ENCODE measurements at regions not wholly inside any gene's neighbourhood (a gene's known extent, or its start where the extent isn't known, plus 50 kb on each side); places are given as distances from the start of the nearest gene placed in this dataset.

DNA sequence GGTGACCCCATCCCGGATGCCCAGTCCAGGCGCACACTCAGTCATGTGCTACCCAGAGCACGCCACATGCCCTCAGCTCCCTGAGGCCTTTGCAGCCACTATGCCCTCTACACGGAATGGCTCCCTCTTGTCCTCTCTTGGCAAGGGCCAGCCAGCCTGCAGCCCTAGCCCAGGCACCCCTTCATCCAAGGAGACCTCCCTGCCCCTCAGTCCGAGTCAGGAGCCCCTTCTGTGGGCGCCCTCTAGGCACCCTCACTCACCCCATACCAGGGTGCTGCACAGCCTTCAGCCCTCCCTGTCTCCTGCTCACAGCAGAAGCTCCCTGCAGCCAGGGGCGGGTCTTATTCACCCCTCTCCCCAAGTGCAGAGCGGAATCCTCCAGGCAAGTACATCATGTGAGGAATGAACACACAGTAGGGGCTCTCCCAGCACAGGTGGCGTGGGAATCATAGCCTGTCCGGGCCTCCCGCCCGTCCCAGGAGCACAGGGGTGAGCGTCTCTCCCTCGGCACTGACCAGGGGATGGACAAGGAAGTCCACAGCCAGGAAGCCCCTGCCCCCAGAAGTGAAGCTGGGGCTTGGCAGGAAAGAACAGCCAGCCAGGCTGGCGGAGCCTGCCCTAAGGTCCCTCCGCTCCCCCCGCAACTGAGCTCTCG, 186.9 kb downstream of the RBFOX3 start:
- no peak overlapping the region for H3K27ac ChIP-seq (ENCODE audit: low read length)
- H3K27me3 ChIP-seq (ENCODE audit: low read depth, low read length), result no peaks in the 10 kb centered on the region
- H3K4me3 ChIP-seq (ENCODE audit: low read depth in 1 of 2, low read length in 2 of 2), result no peak overlapping the region
- peaks cover 0 to 13% of the 10 kb centered on the region in 2 donors for H3K4me1 ChIP-seq (ENCODE audit: control insufficient read depth in 1 of 2, insufficient read depth in 2 of 2, low read length in 2 of 2)
- no peaks in the 10 kb centered on the region for H3K36me3 ChIP-seq (ENCODE audit: control insufficient read depth in 1 of 2, insufficient read depth in 2 of 2, low read length in 2 of 2)
- no peaks in the 10 kb centered on the region for H3K9me3 ChIP-seq (ENCODE audit: control insufficient read depth in 1 of 2, low read length in 2 of 2)

DNA sequence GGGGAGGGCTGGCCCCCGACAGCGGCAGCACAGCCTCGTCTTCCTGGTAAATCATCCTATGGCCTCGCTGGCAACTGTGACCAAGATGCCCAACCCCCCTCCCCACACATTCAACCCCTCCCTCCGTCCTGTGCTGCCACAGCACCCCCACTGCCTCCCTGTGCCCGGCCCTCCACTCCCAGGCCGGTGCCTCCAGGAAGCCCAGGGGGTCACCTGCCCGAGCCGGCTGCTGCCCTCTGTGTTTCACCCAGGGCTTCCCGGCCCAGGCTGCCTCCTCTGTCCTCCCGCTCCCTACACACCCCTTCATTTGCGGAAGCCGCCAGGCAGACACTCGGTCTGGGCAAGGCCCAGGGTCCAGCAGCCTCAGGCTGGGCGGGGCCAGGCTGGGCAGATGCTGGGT, 188.6 kb downstream of the RBFOX3 start:
- Histone ChIP-seq H3K27me3 (ENCODE audit: low read depth, low read length) (no peaks in the 10 kb centered on the region), H3K36me3 (ENCODE audit: control insufficient read depth in 1 of 2, insufficient read depth in 2 of 2, low read length in 2 of 2) (no peaks in the 10 kb centered on the region), H3K9me3 (ENCODE audit: control insufficient read depth in 1 of 2, low read length in 2 of 2) (no peaks in the 10 kb centered on the region), H3K4me3 (ENCODE audit: low read depth in 1 of 2, low read length in 2 of 2) (no peak overlapping the region), H3K27ac (ENCODE audit: low read length) (no peak overlapping the region), H3K4me1 (ENCODE audit: control insufficient read depth in 1 of 2, insufficient read depth in 2 of 2, low read length in 2 of 2) (peaks cover 0 to 13% of the 10 kb centered on the region in 2 donors)

DNA sequence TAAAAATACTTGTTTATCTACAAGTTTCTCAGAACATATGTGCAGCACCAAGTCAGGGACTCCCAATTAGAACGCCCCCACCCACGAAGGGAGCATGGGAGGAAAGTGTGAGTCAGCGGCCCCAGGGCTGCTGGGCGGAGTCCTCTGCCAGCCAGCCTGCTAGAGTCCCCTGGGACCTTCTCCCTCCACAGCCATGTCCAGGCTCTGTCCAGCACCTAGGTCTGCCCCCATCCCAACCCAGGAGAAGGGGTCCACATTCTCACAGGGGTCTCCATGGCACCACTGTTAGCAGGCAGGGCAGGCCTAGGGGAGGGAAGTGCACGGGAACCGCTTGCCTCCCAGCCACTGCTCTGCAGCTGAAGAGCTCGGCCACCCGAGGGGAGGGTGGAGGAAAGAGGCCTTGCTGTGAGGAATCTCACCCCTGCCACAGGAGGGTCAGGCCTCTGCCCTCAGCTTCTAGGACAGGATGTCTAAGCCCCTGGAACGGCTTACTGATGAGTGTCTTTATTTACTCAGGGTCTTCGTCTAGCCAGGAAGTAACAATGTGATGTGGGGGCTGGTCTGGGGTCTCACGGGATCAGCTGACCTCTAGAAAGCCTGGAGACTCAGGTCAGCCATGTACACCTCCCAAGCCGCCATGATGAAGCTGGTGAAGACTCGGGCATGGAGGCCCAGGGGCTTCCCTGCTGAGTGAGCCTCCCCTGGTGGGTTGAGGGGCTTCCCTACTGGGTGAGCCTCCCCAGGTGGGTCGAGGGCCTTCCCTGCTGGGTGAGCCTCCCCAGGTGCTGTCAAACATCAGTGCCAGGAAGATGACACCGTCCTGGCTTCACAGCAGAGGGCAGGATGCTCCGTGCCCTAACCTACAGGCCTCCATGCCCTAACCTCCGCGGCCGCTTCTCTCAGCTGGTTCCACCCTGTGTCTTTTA, 190.3 kb downstream of the RBFOX3 start:
- H3K4me3 ChIP-seq (ENCODE audit: low read depth in 1 of 2, low read length in 2 of 2), result no peak overlapping the region
- no peaks in the 10 kb centered on the region for H3K36me3 ChIP-seq (ENCODE audit: control insufficient read depth in 1 of 2, insufficient read depth in 2 of 2, low read length in 2 of 2)
- peaks cover 0 to 13% of the 10 kb centered on the region in 2 donors for H3K4me1 ChIP-seq (ENCODE audit: control insufficient read depth in 1 of 2, insufficient read depth in 2 of 2, low read length in 2 of 2)
- no peaks in the 10 kb centered on the region for H3K9me3 ChIP-seq (ENCODE audit: control insufficient read depth in 1 of 2, low read length in 2 of 2)
- H3K27ac ChIP-seq (ENCODE audit: low read length), result no peak overlapping the region
- no peaks in the 10 kb centered on the region for H3K27me3 ChIP-seq (ENCODE audit: low read depth, low read length)

DNA sequence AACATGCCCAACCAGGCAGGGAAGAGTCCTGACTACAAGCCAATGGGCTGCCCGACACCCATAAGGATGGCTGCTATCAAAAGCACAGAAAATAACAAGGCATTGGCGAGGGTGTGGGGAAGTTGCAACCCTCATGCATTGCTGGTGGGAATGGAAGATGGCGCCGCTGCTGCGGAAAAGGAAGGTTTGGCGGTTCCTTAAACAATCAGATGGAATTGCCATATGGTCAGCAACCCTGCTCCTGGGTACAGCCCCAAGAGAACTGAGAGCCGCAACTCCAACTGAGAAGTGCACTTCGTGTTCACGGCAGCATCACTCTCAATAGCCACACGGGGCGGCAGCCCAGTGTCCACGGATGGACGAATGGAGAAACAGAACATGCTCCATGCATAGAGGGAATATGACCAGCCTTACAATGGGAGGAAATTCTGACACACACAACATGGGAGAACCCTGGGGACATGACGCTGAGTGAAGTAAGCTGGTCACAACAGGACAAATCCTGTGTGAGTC, 193.3 kb downstream of the RBFOX3 start:
- Histone ChIP-seq H3K36me3 (ENCODE audit: control insufficient read depth in 1 of 2, insufficient read depth in 2 of 2, low read length in 2 of 2) (no peaks in the 10 kb centered on the region), H3K4me1 (ENCODE audit: control insufficient read depth in 1 of 2, insufficient read depth in 2 of 2, low read length in 2 of 2) (peaks cover 0 to 34% of the 10 kb centered on the region in 2 donors), H3K27ac (ENCODE audit: low read length) (no peak overlapping the region), H3K9me3 (ENCODE audit: control insufficient read depth in 1 of 2, low read length in 2 of 2) (no peaks in the 10 kb centered on the region), H3K27me3 (ENCODE audit: low read depth, low read length) (no peaks in the 10 kb centered on the region), H3K4me3 (ENCODE audit: low read depth in 1 of 2, low read length in 2 of 2) (no peak overlapping the region)

DNA sequence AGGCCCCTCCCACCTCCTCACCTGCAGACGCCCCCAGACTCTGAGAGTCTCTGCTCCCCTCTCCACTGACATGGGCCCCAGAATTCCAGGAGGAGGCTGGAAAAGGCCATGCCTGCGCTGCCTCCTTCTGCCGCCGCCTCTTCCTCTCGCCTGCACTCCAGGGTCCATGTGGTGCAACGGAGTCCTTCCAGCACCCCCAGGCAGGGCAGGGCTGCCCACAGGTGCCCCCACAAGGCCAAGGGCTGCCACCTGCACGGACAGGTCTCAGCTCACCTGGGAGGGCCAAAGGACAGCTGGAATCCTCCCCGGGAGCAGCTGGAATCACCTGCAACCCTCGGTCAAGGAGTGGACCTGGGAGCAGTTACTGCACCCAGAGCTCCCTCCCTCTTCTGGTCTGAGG, 194.9 kb downstream of the RBFOX3 start:
- H3K9me3 ChIP-seq (ENCODE audit: control insufficient read depth in 1 of 2, low read length in 2 of 2), result no peaks in the 10 kb centered on the region
- no peak overlapping the region for H3K27ac ChIP-seq (ENCODE audit: low read length)
- no peaks in the 10 kb centered on the region for H3K36me3 ChIP-seq (ENCODE audit: control insufficient read depth in 1 of 2, insufficient read depth in 2 of 2, low read length in 2 of 2)
- H3K27me3 ChIP-seq (ENCODE audit: low read depth, low read length), result no peaks in the 10 kb centered on the region
- peaks cover 0 to 30% of the 10 kb centered on the region in 2 donors for H3K4me1 ChIP-seq (ENCODE audit: control insufficient read depth in 1 of 2, insufficient read depth in 2 of 2, low read length in 2 of 2)
- no peak overlapping the region for H3K4me3 ChIP-seq (ENCODE audit: low read depth in 1 of 2, low read length in 2 of 2)

DNA sequence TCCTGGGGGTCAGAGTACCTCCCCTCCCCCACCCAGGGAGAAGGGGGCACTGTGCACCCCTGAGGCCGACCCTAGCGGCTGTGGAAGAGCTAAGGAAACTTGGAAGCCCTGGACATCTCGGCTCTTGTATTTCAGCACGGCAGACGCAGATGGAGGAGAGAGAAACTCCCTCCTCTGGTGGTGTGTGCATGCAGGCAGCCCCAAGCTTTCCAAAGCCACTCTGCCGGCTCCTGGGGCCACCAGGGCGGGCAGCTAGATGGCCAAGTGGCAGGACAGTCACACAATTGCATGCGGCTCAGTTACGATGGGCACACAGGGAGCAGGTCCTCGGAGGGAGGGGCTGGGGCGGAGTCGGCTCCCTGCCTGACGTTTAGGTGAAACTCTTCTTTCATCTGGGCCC, 195.5 kb downstream of the RBFOX3 start:
- H3K4me1 ChIP-seq (ENCODE audit: control insufficient read depth in 1 of 2, insufficient read depth in 2 of 2, low read length in 2 of 2), result peaks cover 0 to 25% of the 10 kb centered on the region in 2 donors
- no peaks in the 10 kb centered on the region for H3K9me3 ChIP-seq (ENCODE audit: control insufficient read depth in 1 of 2, low read length in 2 of 2)
- no peak overlapping the region for H3K27ac ChIP-seq (ENCODE audit: low read length)
- H3K36me3 ChIP-seq (ENCODE audit: control insufficient read depth in 1 of 2, insufficient read depth in 2 of 2, low read length in 2 of 2), result no peaks in the 10 kb centered on the region
- no peaks in the 10 kb centered on the region for H3K27me3 ChIP-seq (ENCODE audit: low read depth, low read length)
- no peak overlapping the region for H3K4me3 ChIP-seq (ENCODE audit: low read depth in 1 of 2, low read length in 2 of 2)

DNA sequence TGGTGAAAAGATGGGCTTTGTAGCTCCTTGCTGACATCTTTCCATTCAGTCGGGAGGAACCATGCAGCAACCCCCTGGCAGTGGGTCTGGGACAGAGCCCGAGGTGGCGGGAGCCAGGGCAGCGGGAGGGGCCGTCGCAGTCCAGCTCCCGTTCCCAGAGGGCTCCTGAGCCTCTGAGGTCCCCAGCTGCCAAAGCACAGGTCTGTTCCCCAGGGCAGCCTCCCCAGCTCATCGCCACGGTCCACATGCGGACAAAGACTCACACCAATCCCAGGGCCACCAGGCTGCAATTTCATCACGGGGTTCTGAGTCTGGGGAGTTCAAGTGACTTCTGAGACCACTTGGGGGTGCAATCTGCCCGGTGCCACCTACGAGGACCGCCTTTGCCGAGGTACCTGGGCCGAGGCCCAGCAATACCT, 196.0 kb downstream of the RBFOX3 start:
- Histone ChIP-seq H3K36me3 (ENCODE audit: control insufficient read depth in 1 of 2, insufficient read depth in 2 of 2, low read length in 2 of 2) (no peaks in the 10 kb centered on the region), H3K27ac (ENCODE audit: low read length) (no peak overlapping the region), H3K4me1 (ENCODE audit: control insufficient read depth in 1 of 2, insufficient read depth in 2 of 2, low read length in 2 of 2) (peaks cover 0 to 22% of the 10 kb centered on the region in 2 donors), H3K4me3 (ENCODE audit: low read depth in 1 of 2, low read length in 2 of 2) (no peak overlapping the region), H3K27me3 (ENCODE audit: low read depth, low read length) (no peaks in the 10 kb centered on the region), H3K9me3 (ENCODE audit: control insufficient read depth in 1 of 2, low read length in 2 of 2) (no peaks in the 10 kb centered on the region)

DNA sequence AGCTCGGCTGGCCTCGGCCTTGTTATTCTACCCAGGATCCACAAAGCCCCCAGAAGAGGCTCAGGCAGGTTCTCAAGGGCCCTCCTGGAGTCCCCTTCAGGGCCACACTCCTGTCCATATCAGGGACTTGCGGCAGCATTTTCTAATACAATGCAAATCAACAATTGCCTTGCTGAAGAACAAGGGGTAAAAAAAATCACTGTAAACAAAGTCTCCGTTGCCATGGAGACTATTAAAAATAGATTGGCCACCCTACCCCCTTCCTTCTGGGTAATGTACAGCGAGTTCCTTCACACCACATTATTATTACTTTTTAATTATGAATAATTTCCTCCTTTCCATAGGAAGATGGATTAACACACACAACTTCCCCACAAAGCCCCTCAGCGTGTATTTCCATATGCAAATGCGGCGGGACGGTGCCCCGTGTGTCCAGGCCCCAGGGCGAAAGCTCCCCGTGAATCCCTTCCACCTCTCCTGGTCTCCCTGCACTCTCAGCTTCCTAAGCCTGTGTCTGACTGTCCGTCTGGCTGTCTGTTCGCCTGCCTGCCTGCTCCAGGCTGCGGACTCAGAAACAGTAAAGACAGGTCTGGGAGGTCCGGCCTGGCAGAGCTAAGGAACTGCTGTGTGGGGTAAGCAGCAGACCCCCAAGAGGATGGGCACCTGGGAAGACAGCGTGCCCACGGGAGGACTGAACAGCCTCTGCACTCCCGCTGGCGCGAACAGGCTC, 196.6 kb downstream of the RBFOX3 start:
- Histone ChIP-seq H3K27me3 (ENCODE audit: low read depth, low read length) (no peaks in the 10 kb centered on the region), H3K9me3 (ENCODE audit: control insufficient read depth in 1 of 2, low read length in 2 of 2) (no peaks in the 10 kb centered on the region), H3K27ac (ENCODE audit: low read length) (no peak overlapping the region), H3K4me3 (ENCODE audit: low read depth in 1 of 2, low read length in 2 of 2) (no peak overlapping the region), H3K36me3 (ENCODE audit: control insufficient read depth in 1 of 2, insufficient read depth in 2 of 2, low read length in 2 of 2) (no peaks in the 10 kb centered on the region), H3K4me1 (ENCODE audit: control insufficient read depth in 1 of 2, insufficient read depth in 2 of 2, low read length in 2 of 2) (peaks cover 0 to 22% of the 10 kb centered on the region in 2 donors)

DNA sequence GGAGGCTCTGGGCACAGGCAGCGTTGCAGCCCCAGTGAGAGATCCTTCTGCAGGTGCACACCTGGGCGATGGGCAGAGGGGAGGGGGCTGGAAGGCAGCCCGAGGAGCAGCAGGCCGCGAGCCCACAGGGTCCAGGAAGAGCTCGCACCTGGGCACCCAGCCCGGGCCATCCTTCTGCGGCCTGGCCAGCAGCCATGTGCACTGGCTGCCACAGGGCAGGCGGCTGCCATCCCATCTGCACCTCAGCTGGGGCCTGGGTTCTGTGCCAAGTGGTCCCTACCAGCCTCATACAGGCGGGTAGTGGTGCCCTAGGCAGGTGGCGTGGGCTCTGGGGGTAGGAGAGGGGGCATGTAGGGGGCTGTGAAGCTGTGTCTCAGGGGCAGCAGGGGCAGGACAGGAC, 197.2 kb downstream of the RBFOX3 start:
- Histone ChIP-seq H3K4me3 (ENCODE audit: low read depth in 1 of 2, low read length in 2 of 2) (no peak overlapping the region), H3K9me3 (ENCODE audit: control insufficient read depth in 1 of 2, low read length in 2 of 2) (no peaks in the 10 kb centered on the region), H3K27me3 (ENCODE audit: low read depth, low read length) (no peaks in the 10 kb centered on the region), H3K27ac (ENCODE audit: low read length) (no peak overlapping the region), H3K36me3 (ENCODE audit: control insufficient read depth in 1 of 2, insufficient read depth in 2 of 2, low read length in 2 of 2) (no peaks in the 10 kb centered on the region), H3K4me1 (ENCODE audit: control insufficient read depth in 1 of 2, insufficient read depth in 2 of 2, low read length in 2 of 2) (peaks cover 0 to 22% of the 10 kb centered on the region in 2 donors)

DNA sequence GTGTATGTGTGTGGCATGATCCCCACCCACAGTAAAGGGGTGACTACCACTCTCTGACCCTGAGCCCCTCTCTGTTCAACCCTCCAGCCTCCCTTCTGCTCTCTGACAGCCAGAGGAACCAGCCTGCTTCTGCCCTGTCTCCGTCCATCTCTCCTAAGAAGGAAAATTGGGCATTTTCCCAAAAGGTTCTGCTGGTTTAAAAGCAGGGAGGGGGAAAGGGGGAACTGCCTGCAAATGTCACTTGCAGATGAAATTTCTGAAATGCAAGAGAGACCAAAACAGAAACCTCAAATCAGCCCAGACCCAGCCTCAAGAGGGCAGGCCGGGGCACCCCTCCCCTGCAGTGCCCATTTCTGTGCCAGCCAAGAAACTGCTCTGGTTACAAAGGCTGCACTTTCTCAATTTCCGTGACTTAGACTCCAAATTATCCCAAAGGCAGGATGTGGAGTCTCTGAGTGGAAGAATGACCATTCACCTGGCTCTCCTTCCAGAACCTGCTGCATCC, 197.9 kb downstream of the RBFOX3 start:
- no peaks in the 10 kb centered on the region for H3K36me3 ChIP-seq (ENCODE audit: control insufficient read depth in 1 of 2, insufficient read depth in 2 of 2, low read length in 2 of 2)
- no peaks in the 10 kb centered on the region for H3K27me3 ChIP-seq (ENCODE audit: low read depth, low read length)
- H3K4me1 ChIP-seq (ENCODE audit: control insufficient read depth in 1 of 2, insufficient read depth in 2 of 2, low read length in 2 of 2), result peaks cover 0 to 22% of the 10 kb centered on the region in 2 donors
- no peaks in the 10 kb centered on the region for H3K9me3 ChIP-seq (ENCODE audit: control insufficient read depth in 1 of 2, low read length in 2 of 2)
- no peak overlapping the region for H3K27ac ChIP-seq (ENCODE audit: low read length)
- no peak overlapping the region for H3K4me3 ChIP-seq (ENCODE audit: low read depth in 1 of 2, low read length in 2 of 2)

DNA sequence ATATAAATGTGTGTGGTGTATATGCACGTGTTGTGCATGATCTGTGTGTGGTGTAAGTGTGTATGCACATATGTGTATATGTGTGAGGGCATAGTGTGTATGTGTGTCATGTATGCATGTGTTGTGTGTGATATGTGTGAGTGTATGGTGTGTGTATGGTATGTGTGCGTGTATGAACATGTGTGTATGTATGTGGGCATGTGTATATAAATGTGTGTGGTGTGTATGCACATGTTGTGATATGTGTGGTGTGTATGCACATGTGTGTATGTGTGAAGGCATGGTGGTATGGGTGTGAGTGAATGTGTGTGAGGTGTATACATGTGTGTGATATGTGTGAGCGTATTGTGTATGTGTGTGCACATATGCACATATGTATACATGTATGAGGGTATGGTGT, 198.7 kb downstream of the RBFOX3 start:
- no peaks in the 10 kb centered on the region for H3K9me3 ChIP-seq (ENCODE audit: control insufficient read depth in 1 of 2, low read length in 2 of 2)
- H3K27ac ChIP-seq (ENCODE audit: low read length), result no peak overlapping the region
- no peak overlapping the region for H3K4me3 ChIP-seq (ENCODE audit: low read depth in 1 of 2, low read length in 2 of 2)
- peaks cover 0 to 22% of the 10 kb centered on the region in 2 donors for H3K4me1 ChIP-seq (ENCODE audit: control insufficient read depth in 1 of 2, insufficient read depth in 2 of 2, low read length in 2 of 2)
- H3K36me3 ChIP-seq (ENCODE audit: control insufficient read depth in 1 of 2, insufficient read depth in 2 of 2, low read length in 2 of 2), result no peaks in the 10 kb centered on the region
- H3K27me3 ChIP-seq (ENCODE audit: low read depth, low read length), result peaks cover 4% of the 10 kb centered on the region

Data from muscle layer of duodenum (tissue), 2 donors.